ENCODE measurements at regions not wholly inside any gene's neighbourhood (a gene's known extent, or its start where the extent isn't known, plus 50 kb on each side); places are given as distances from the start of the nearest gene placed in this dataset.

DNA sequence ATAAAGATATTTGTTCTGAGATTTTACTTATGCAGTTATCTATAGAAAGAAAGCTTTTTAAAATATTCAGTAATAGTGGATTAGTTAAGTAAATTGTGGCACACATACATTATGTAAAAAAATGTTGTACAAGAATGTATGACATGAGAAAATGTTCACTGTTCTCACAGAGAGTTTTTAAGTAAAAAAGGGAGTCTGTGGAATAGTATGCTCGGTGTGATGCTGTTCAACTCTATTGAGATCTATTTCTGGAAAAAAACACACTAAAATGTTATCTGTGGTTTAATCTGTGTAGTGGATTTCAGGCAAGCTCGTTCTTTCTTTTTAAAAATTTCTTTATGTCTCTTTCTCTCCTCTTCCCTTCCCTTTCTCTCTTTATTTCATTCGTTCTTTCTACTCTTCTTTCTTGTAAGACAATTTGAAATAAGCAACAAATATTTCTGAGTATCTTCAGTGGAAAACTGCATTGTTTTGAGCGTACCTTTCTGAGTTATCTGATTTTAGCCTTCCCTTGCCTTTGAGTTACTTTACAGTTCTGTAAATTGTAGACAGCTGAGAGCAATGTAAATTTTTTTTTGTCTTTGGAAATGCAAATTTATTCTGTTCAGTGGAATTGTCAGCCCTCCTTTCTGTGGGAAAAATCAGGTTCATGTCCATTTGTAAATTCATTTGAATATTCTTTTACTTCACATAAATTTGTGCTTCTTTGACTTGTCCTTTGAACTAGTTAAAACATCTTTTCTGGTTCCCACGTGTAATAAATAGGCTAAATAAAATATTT, 229.0 kb upstream of the NOX3 start:
- H3K36me3 Mint-ChIP-seq (ENCODE audit: low read depth): no peaks in the 10 kb centered on the region
- no peaks in the 10 kb centered on the region for H3K4me1 Mint-ChIP-seq (ENCODE audit: low read depth)
- no peak overlapping the region for H3K27ac Mint-ChIP-seq
- no peaks in the 10 kb centered on the region for H3K9me3 Mint-ChIP-seq
- no peak overlapping the region for H3K4me3 Mint-ChIP-seq
- H3K27me3 Mint-ChIP-seq: peaks cover 5% of the 10 kb centered on the region

- no peaks in the 10 kb centered on the region for H3K27me3 Mint-ChIP-seq
- H3K27ac Mint-ChIP-seq: no peak overlapping the region
- H3K9me3 Mint-ChIP-seq: no peaks in the 10 kb centered on the region
- no peaks in the 10 kb centered on the region for H3K36me3 Mint-ChIP-seq (ENCODE audit: low read depth)
- H3K4me3 Mint-ChIP-seq: no peak overlapping the region
- H3K4me1 Mint-ChIP-seq (ENCODE audit: low read depth): no peaks in the 10 kb centered on the region
Observed at GRCh38 chr6:155678361-155678760, 222.7 kb upstream of the NOX3 start.

GRCh38 chr6:155676346-155676745, 220.7 kb upstream of the NOX3 start:
- Mint-ChIP-seq H3K36me3 (ENCODE audit: low read depth) (no peaks in the 10 kb centered on the region), H3K9me3 (no peaks in the 10 kb centered on the region), H3K4me3 (no peak overlapping the region), H3K27ac (no peak overlapping the region), H3K27me3 (peaks cover 3% of the 10 kb centered on the region), H3K4me1 (ENCODE audit: low read depth) (no peaks in the 10 kb centered on the region)

DNA sequence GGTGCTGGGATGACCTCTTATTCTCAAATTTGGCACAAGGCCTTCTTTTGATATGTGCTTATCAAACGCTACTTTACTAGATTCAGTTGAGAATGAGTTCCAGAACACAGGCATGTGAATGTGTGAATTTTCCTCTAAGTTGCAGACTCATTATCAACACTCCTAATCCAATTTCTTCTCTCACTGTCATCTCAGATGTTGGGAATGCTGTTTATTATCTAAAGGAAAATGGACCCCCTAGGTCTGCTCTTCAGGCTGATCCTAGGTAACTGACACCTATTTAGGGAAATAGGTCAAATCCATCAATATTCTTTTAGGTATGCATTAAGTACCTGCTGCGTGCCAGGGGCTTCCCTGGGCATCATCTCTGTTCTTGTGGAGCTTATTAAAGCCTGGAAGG, 215.0 kb upstream of the NOX3 start:
- Mint-ChIP-seq H3K9me3 (peaks cover 3% of the 10 kb centered on the region), H3K4me3 (no peak overlapping the region), H3K27ac (no peak overlapping the region), H3K4me1 (ENCODE audit: low read depth) (no peaks in the 10 kb centered on the region), H3K36me3 (ENCODE audit: low read depth) (no peaks in the 10 kb centered on the region), H3K27me3 (peaks cover 6% of the 10 kb centered on the region)

- no peak overlapping the region for H3K4me3 Mint-ChIP-seq
- no peaks in the 10 kb centered on the region for H3K36me3 Mint-ChIP-seq (ENCODE audit: low read depth)
- H3K4me1 Mint-ChIP-seq (ENCODE audit: low read depth): no peaks in the 10 kb centered on the region
- peaks cover 12% of the 10 kb centered on the region for H3K27me3 Mint-ChIP-seq
- H3K9me3 Mint-ChIP-seq: peaks cover 7% of the 10 kb centered on the region
- H3K27ac Mint-ChIP-seq: no peak overlapping the region
Observed at GRCh38 chr6:155660251-155660977, 204.8 kb upstream of the NOX3 start.

DNA sequence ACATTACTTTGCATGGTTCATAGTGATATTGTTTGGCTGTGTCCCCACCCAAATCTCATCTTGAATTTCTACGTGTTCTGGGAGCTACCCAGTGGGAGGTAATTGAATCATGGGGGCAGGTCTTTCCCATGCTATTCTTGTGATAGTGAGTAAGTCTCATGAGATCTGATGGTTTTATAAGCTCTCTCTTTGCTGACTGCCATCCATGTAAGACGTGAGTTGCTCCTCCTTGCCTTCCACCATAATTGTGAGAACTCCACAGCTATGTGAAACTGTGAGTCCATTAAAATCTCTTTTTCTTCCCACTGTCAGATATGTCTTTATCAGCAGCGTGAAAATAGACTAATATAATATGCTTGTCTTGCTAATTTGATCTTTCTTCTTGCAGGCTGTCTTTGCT, 200.4 kb upstream of the NOX3 start:
- Mint-ChIP-seq H3K9me3 (peaks cover 15% of the 10 kb centered on the region), H3K36me3 (ENCODE audit: low read depth) (no peaks in the 10 kb centered on the region)

DNA sequence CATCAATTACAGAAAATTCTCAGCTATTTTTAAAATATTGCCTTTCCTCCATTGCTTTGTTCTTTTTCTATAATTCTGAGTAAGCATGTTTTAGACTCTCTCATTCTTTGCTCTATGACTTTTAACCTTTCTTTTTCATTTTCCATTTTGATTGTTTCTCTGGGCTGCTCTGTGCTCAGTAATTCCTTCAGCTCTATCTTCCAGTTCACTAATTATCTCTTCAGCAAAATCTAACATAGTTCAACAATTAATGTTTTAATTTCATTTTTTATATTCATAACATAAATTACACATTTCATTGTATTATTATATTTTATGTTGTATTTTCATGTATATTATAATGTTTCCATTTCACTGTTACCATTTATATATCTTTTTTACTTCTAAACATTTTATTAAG, 198.8 kb upstream of the NOX3 start:
- Mint-ChIP-seq H3K27ac (no peak overlapping the region), H3K4me3 (no peak overlapping the region), H3K9me3 (peaks cover 15% of the 10 kb centered on the region), H3K36me3 (ENCODE audit: low read depth) (no peaks in the 10 kb centered on the region), H3K27me3 (peaks cover 17% of the 10 kb centered on the region), H3K4me1 (ENCODE audit: low read depth) (no peaks in the 10 kb centered on the region)

More for the DNA sequence above, 200.4 kb upstream of the NOX3 start:
- Mint-ChIP-seq H3K4me3 (no peak overlapping the region), H3K27me3 (peaks cover 17% of the 10 kb centered on the region), H3K4me1 (ENCODE audit: low read depth) (no peaks in the 10 kb centered on the region), H3K27ac (no peak overlapping the region)

DNA sequence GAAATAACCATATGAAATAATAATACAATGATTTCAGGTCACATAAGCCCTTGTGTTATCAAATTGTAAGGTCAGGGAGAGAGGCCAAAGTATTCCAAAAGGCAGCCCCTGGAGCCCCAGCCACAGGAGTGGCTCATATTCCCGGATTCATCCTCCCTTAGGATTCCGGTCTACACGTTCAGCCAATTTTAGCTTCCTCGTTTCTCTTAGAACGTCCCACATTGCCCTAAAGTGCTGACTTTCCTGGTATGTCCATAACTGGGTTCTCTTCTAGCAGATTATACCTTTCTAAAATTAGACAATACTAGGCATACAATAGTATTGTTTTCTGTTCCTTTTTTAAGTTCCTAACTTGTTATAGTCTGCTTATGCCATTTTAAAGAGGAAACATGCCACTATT, 192.7 kb upstream of the NOX3 start:
- no peaks in the 10 kb centered on the region for H3K4me1 Mint-ChIP-seq (ENCODE audit: low read depth)
- H3K36me3 Mint-ChIP-seq (ENCODE audit: low read depth): no peaks in the 10 kb centered on the region
- H3K27me3 Mint-ChIP-seq: no peaks in the 10 kb centered on the region
- H3K9me3 Mint-ChIP-seq: no peaks in the 10 kb centered on the region
- H3K27ac Mint-ChIP-seq: no peak overlapping the region
- H3K4me3 Mint-ChIP-seq: no peak overlapping the region

GRCh38 chr6:155647354-155647753, 191.7 kb upstream of the NOX3 start:
- no peaks in the 10 kb centered on the region for H3K27me3 Mint-ChIP-seq
- H3K4me1 Mint-ChIP-seq (ENCODE audit: low read depth): no peaks in the 10 kb centered on the region
- H3K4me3 Mint-ChIP-seq: no peak overlapping the region
- peaks cover 2% of the 10 kb centered on the region for H3K9me3 Mint-ChIP-seq
- no peak overlapping the region for H3K27ac Mint-ChIP-seq
- H3K36me3 Mint-ChIP-seq (ENCODE audit: low read depth): no peaks in the 10 kb centered on the region

DNA sequence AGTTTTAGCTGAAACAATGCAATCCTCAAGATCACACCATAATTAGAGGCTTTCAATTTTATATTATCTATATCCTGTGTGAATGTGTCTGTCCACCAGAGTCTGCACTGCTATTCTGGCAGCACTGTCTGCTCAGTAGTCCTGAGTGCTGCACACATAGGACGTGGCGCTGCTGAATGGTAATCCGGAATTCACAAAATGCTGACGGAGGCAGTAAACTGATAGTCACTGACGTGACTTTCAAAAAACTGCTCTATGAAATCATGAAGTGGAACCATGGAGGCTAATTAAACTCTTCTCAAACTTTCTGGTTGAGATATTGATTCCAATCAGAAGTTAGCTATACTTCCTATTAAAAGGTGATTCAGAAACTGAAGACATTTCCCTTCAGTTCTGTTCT, 190.8 kb upstream of the NOX3 start:
- Mint-ChIP-seq H3K4me3 (no peak overlapping the region), H3K27ac (no peak overlapping the region), H3K4me1 (ENCODE audit: low read depth) (no peaks in the 10 kb centered on the region), H3K36me3 (ENCODE audit: low read depth) (no peaks in the 10 kb centered on the region), H3K9me3 (peaks cover 3% of the 10 kb centered on the region), H3K27me3 (no peaks in the 10 kb centered on the region)

DNA sequence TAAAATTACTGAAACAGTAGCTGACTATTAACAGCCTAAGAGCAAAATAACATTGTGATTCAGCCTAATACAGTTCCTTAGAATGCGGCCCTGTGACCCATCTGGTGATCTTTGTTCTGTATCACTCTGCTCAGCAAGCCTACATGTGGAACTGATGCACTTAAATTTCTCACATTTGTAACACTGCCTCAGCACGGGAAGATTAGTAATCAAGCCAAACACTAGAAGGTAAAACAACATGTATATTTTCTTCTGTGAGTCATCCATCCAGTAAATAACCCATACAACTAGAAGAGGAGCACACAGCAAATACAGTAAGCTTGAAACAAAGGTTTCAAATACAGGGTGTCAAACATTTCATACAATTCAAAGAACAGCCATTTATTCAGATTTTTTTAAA, 189.7 kb upstream of the NOX3 start:
- no peaks in the 10 kb centered on the region for H3K4me1 Mint-ChIP-seq (ENCODE audit: low read depth)
- peaks cover 3% of the 10 kb centered on the region for H3K9me3 Mint-ChIP-seq
- H3K36me3 Mint-ChIP-seq (ENCODE audit: low read depth): no peaks in the 10 kb centered on the region
- no peak overlapping the region for H3K4me3 Mint-ChIP-seq
- H3K27me3 Mint-ChIP-seq: no peaks in the 10 kb centered on the region
- H3K27ac Mint-ChIP-seq: no peak overlapping the region

- Mint-ChIP-seq H3K36me3 (ENCODE audit: low read depth) (no peaks in the 10 kb centered on the region), H3K9me3 (peaks cover 3% of the 10 kb centered on the region), H3K27ac (no peak overlapping the region), H3K4me3 (no peak overlapping the region), H3K27me3 (no peaks in the 10 kb centered on the region), H3K4me1 (ENCODE audit: low read depth) (no peaks in the 10 kb centered on the region)
Observed at GRCh38 chr6:155641603-155642002, 186.0 kb upstream of the NOX3 start.

- Mint-ChIP-seq H3K27me3 (no peaks in the 10 kb centered on the region), H3K27ac (no peak overlapping the region), H3K36me3 (ENCODE audit: low read depth) (no peaks in the 10 kb centered on the region), H3K9me3 (peaks cover 8% of the 10 kb centered on the region), H3K4me1 (ENCODE audit: low read depth) (no peaks in the 10 kb centered on the region), H3K4me3 (no peak overlapping the region)
Observed at GRCh38 chr6:155638200-155638599, 182.6 kb upstream of the NOX3 start.

DNA sequence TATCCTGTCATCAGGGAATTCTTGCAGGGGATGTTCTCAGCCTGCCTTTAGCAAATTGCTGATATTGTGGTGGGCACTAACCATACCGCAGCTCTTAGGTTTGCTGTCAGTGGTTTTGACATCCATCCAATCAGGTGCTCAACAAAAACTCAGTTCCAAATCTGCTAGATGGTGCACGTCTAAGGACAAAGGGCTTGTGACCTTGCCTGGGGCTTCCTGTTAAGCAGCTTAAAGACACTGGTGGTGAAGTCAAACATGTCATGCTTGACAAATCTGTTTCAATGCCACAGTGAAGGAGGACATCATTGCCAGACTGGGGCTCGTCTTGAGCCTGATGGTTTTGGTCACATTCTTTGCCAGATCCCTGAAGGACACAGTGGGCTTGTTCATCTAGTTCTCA, 179.8 kb upstream of the NOX3 start:
- Mint-ChIP-seq H3K9me3 (peaks cover 9% of the 10 kb centered on the region), H3K4me1 (ENCODE audit: low read depth) (no peaks in the 10 kb centered on the region), H3K4me3 (no peak overlapping the region), H3K27me3 (peaks cover 3% of the 10 kb centered on the region), H3K36me3 (ENCODE audit: low read depth) (no peaks in the 10 kb centered on the region), H3K27ac (no peak overlapping the region)

- H3K27ac Mint-ChIP-seq: no peak overlapping the region
- no peak overlapping the region for H3K4me3 Mint-ChIP-seq
Observed at GRCh38 chr6:155630085-155630484, 174.4 kb upstream of the NOX3 start.

DNA sequence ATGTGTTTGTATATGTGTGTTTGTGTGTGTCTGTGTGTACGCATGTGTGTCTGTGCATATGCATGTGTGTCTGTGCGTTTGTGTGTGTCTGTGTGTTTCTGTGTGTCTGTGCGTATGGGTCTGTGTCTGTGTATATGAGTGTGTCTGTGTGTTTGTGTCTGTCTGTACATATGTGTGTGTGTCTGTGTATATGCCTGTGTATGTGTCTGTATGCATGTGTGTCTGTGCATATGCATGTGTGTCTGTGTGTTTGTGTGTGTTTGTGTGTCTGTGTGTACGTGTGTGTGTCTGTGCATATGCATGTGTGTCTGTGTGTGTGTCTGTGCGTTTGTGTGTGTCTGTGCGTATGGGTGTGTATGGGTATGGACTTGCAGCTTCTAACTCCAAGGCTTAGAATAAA, 174.0 kb upstream of the NOX3 start:
- no peaks in the 10 kb centered on the region for H3K4me1 Mint-ChIP-seq (ENCODE audit: low read depth)
- H3K4me3 Mint-ChIP-seq: no peak overlapping the region
- H3K36me3 Mint-ChIP-seq (ENCODE audit: low read depth): no peaks in the 10 kb centered on the region
- no peak overlapping the region for H3K27ac Mint-ChIP-seq
- H3K9me3 Mint-ChIP-seq: peaks cover 8% of the 10 kb centered on the region
- peaks cover 3% of the 10 kb centered on the region for H3K27me3 Mint-ChIP-seq

More at GRCh38 chr6:155630085-155630484, 174.4 kb upstream of the NOX3 start:
- Mint-ChIP-seq H3K9me3 (peaks cover 8% of the 10 kb centered on the region), H3K27me3 (peaks cover 3% of the 10 kb centered on the region), H3K36me3 (ENCODE audit: low read depth) (no peaks in the 10 kb centered on the region), H3K4me1 (ENCODE audit: low read depth) (no peaks in the 10 kb centered on the region)
